Psoas muscle (tissue), 7 donors: ENCODE measurements at regions not wholly inside any gene's neighbourhood (a gene's known extent, or its start where the extent isn't known, plus 50 kb on each side); places are given as distances from the start of the nearest gene placed in this dataset.

Source experiments
- ATAC-seq, 4 donors: fragments of 200-7000 bp; cut with Tn5 transposase; one replicate each; pipeline ENCODE4 v1.9.1; 2020; ENCODE audit warnings: moderate library complexity in 3 of 4, mild to moderate bottlenecking in 2 of 4
- DNase-seq, 2 donors: peaks; one replicate each; pipeline ENCODE4 v3.0.0-alpha.2; 2020
- H3K27ac ChIP-seq: fragments of 200-600 bp; one replicate; pipeline ENCODE4 v1.8.0; 2022
- H3K27me3 ChIP-seq, 3 donors: fragments of 200-600 bp in 1 of 3; one replicate each; pipeline versions ENCODE4 v1.6.1 to v1.8.0; 2013 to 2022; ENCODE audit warnings: low read length in 2 of 3, mild to moderate bottlenecking in 2 of 3, moderate library complexity in 1 of 3; ENCODE audit not compliant: insufficient read depth in 3 of 3
- H3K36me3 ChIP-seq, 2 donors: fragments of 200-600 bp in 1 of 2; one replicate each; pipeline versions ENCODE4 v1.6.1 to v1.8.0; 2013 to 2022; ENCODE audit warnings: low read depth in 1 of 2, mild to moderate bottlenecking in 1 of 2, moderate library complexity in 1 of 2; ENCODE audit not compliant: insufficient read depth in 1 of 2
- H3K4me1 ChIP-seq: fragments of 200-600 bp; one replicate; pipeline ENCODE4 v1.8.0; 2022
- H3K4me3 ChIP-seq: fragments of 200-600 bp; one replicate; pipeline ENCODE4 v1.8.0; 2022; ENCODE audit warnings: mild to moderate bottlenecking
- H3K9me3 ChIP-seq: fragments of 200-600 bp; one replicate; pipeline ENCODE4 v1.8.0; 2022
- WGBS, 3 donors: extraction: QIAGEN DNeasy Blood & Tissue Kit; methylation state at CpG; one replicate each; pipeline versions ENCODE4 v1.1.6 to v1.1.7; 2013; 5-methylcytosine and 5-hydroxymethylcytosine counted together
- intact Hi-C, 2 donors: fragments of 100-400 bp; cut with DNase I; formaldehyde crosslinking; loops; one replicate each; pipeline versions ENCODE4 v1.11.0 to v1.14.2; 2022
- TF ChIP-seq, protein P1 (sequence below): fragments of 200-600 bp; IDR thresholded peaks from one replicate; pipeline ENCODE4 v1.8.0; 2022; ENCODE audit warnings: antibody characterized with exemption
- donor health status: healthy with polysubstance abuse.
- donor health status: DM: no; HTN: no; CAD: no; lungs with moderate emphysema.
- donor health status: Bipolar disorder and iron deficiency.
- donor health status: healthy.
- donor health status: DM: yes; HTN: yes; CAD: no.
- donor health status: DM: no; HTN: no; CAD: no.
- donor health status: DM: yes; HTN: yes; CAD: no.

- peak in 1 of 2 donors; percentile 10 for DNase-seq
- WGBS, 3 donors, result 63 to 87% (median 72%) methylated on average over 7 of the region's 7 CpGs
- Histone ChIP-seq H3K4me1 (no peaks in the 10 kb centered on the region), H3K36me3 (no peaks in the 10 kb centered on the region), H3K27ac (no peak overlapping the region), H3K4me3 (no peak overlapping the region), H3K27me3 (no peaks in the 10 kb centered on the region), H3K9me3 (no peaks in the 10 kb centered on the region)
- intact Hi-C loops, result no loop called here
- TF ChIP-seq, protein P1, sequence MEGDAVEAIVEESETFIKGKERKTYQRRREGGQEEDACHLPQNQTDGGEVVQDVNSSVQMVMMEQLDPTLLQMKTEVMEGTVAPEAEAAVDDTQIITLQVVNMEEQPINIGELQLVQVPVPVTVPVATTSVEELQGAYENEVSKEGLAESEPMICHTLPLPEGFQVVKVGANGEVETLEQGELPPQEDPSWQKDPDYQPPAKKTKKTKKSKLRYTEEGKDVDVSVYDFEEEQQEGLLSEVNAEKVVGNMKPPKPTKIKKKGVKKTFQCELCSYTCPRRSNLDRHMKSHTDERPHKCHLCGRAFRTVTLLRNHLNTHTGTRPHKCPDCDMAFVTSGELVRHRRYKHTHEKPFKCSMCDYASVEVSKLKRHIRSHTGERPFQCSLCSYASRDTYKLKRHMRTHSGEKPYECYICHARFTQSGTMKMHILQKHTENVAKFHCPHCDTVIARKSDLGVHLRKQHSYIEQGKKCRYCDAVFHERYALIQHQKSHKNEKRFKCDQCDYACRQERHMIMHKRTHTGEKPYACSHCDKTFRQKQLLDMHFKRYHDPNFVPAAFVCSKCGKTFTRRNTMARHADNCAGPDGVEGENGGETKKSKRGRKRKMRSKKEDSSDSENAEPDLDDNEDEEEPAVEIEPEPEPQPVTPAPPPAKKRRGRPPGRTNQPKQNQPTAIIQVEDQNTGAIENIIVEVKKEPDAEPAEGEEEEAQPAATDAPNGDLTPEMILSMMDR, result no peak
- peak in 1 of 4 donors; percentile 40 for ATAC-seq
Observed at GRCh38 chr10:108095932-108096925, 931.7 kb upstream of the SORCS1 start.

DNA sequence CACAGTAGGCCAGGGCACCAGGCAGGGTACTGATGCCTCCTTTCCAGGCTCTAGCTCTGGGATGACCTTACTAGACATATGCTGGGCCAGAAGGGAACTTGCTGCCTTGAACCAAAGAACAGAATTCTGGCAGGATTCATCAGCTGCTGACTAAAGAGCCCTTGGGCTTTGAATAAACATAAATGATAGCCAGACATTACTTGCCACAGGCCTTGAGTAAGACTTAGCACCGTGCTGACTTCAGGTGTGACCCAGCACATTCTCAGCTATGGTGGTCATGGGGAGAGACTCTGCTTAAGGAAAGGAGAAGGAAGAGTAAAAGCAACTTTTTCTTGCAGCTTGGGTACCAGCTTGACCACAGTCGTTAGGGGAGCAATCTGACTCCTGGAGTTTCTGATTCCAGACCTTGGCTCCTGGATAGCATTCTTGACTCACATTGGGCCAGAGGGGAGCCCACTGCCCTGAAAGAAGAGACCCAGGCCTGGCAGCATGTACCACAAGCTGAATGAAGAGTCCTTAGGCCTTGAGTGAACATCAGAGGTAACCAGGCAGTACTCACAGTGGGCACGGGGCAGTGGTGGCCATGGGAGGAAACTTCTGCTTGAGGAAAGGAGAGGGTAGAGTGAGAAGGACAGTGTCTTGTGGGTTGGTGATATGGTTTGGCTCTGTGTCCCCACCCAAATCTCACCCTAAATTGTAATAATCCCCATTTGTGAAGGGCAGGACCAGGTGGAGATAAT lies 926.1 kb upstream of the SORCS1 start:
- ATAC-seq (no peak), DNase-seq (no peak)
- intact Hi-C loops, result no loop called here
- no peak overlapping the region for H3K27ac ChIP-seq
- no peaks in the 10 kb centered on the region for H3K27me3 ChIP-seq
- H3K4me3 ChIP-seq, result no peak overlapping the region
- no peaks in the 10 kb centered on the region for H3K4me1 ChIP-seq
- H3K9me3 ChIP-seq, result no peaks in the 10 kb centered on the region
- TF ChIP-seq, protein P1, result no peak
- H3K36me3 ChIP-seq, result no peaks in the 10 kb centered on the region
- WGBS, 3 donors, result 73 to 83% (median 80%) methylated on average over 3 of the region's 3 CpGs

GRCh38 chr10:108086502-108086901 lies 922.0 kb upstream of the SORCS1 start:
- DNase-seq (no peak), ATAC-seq (no peak)
- Histone ChIP-seq H3K4me3 (no peak overlapping the region), H3K9me3 (no peaks in the 10 kb centered on the region), H3K4me1 (no peaks in the 10 kb centered on the region), H3K27ac (no peak overlapping the region), H3K36me3 (no peaks in the 10 kb centered on the region), H3K27me3 (no peaks in the 10 kb centered on the region)
- TF ChIP-seq, protein P1, result no peak
- WGBS, 3 donors, result 85 to 89% (median 87%) methylated on average over 1 of the region's 1 CpG
- intact Hi-C loops, result no loop called here

- DNase-seq, result no peak
- Histone ChIP-seq H3K27ac (no peak overlapping the region), H3K9me3 (no peaks in the 10 kb centered on the region), H3K4me1 (no peaks in the 10 kb centered on the region), H3K36me3 (no peaks in the 10 kb centered on the region), H3K4me3 (no peak overlapping the region), H3K27me3 (no peaks in the 10 kb centered on the region)
- ATAC-seq, result no peak
- WGBS, 3 donors, result 76 to 77% (median 77%) methylated on average over 1 of the region's 1 CpG
- TF ChIP-seq, protein P1, result no peak
- intact Hi-C loops, result no loop called here
Observed at GRCh38 chr10:108082596-108082995, 918.1 kb upstream of the SORCS1 start.
